HG02610 (cell line): ENCODE measurements at regions not wholly inside any gene's neighbourhood (a gene's known extent, or its start where the extent isn't known, plus 50 kb on each side); places are given as distances from the start of the nearest gene placed in this dataset.
A peak's percentile ranks its signal among the peaks of the same experiment; 100 is the strongest.
"Not testable (repeated sequence)": the region's sequence is repeated elsewhere in the genome, so short reads cannot be mapped to it uniquely, and the experiment has no call there.

Experiments used
- ATAC-seq: cut with Tn5 transposase; IDR thresholded peaks from one replicate; pipeline ENCODE4 v1.9.1; 2021; ENCODE audit warnings: mild to moderate bottlenecking, moderate library complexity; ENCODE audit not compliant: unreplicated experiment

DNA sequence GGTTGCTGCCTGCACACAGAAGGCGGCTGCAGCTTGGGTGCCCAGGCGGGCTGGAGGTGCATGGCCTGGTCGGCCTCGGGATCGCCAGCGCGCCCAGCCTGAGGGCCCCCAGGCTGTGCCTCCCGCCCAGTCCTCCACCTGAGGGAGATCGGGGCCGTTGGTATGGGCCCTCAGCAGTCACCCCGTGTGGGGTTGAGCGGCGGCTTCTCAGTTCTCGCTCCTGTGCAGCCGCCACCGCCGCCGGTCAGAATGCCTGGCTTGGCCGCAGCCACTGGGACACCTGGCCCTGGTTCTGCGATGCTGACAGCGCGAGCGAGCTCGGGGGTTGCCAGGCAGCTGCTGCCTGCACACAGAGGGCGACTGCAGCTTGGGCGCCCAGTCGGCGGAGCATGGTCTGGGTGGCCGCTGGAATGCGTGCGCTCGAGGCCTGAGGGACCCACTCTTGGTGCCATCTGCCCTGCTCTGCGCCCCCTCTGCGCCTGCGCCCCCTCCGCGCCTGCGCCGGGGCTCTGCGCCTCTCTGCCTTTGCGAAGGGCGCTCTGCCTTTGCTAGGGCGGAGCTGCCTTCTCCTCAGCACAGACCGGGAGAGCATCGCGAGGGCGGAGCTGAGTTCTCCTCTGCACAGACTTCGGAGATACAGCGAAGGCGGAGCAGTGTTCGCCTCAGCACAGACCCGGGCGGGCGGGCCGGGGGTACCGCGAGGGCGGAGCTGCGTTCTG, 84.6 kb upstream of the ZNG1F start:
- peak; percentile 100 for ATAC-seq

DNA sequence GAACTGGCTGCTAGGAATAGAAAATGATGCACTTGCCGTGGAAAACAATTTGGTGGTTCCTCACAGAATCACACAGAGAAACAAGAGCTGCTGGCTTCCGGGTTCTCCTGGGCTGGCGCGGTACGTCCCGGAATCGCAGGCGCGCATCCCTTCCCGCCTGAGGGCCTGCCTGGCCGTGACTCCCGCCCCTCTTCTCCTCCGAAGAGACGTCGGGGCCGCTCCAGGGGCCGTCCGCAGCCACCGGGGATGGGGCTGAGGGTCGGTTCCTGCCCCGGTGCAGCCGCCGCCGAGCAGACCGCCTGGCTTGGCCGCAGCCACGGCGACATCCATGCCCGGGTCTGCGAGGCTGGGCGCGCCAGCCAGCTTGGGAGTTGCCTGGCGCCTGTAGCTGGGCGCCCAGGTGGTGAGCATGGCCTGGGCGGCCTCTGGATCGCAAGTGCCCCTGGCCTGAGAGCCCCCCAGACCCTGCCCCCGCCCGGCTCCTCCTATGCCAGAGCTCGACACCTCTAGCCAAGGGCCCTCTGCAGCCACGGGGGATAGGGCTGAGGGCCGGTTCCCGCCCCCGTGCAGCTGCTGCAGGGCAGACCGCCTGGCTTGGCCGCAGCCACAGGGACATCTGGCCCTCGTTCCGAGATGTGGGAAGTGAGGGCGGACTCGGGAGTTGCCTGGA, 83.9 kb upstream of the ZNG1F start:
- ATAC-seq, result peak; percentile 31

- ATAC-seq, result not testable (repeated sequence)
Measured at GRCh38 chr9:41270992-41271391, 81.9 kb upstream of the ZNG1F start.

GRCh38 chr9:41269471-41269870, 80.4 kb upstream of the ZNG1F start:
- ATAC-seq, result not testable (repeated sequence)

DNA sequence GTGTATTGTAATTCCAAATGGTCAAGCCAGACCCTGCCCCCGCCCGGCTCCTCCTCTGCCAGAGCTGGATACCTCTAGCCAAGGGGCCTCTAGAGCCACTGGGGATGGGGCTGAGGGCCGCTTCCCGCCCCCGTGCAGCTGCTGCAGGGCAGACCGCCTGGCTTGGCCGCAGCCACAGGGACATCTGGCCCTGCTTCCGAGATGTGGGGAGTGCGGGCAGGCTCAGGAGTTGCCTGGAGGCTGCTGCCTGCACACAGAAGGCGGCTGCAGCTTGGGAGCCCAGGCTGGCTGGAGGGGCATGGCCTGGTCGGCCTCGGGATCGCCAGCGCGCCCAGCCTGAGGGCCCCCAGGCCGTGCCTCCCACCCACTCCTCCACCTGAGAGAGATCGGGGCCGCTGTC, 79.9 kb upstream of the ZNG1F start:
- ATAC-seq, result not testable (repeated sequence)

- not testable (repeated sequence) for ATAC-seq
Measured at GRCh38 chr9:41266602-41267001, 77.5 kb upstream of the ZNG1F start.

DNA sequence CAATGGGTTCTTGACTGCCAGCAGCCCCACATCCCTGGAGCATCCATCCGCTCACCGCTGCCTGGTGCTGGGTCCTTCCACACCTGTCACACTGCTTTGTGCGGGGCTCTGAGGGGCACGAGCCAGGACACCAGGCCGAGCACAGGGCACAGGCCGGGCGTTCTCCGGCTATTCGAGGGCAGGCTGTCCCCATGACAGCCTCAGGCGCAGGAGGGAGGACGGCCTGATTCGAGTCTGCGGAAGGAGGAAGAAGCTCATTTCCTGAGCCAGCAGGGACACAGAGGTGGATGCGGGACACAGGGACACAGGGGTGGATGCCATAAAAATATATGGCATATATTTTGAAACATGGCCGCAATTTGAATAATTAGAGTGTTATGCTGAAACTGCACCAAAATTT, 76.9 kb upstream of the ZNG1F start:
- ATAC-seq, result not testable (repeated sequence)

DNA sequence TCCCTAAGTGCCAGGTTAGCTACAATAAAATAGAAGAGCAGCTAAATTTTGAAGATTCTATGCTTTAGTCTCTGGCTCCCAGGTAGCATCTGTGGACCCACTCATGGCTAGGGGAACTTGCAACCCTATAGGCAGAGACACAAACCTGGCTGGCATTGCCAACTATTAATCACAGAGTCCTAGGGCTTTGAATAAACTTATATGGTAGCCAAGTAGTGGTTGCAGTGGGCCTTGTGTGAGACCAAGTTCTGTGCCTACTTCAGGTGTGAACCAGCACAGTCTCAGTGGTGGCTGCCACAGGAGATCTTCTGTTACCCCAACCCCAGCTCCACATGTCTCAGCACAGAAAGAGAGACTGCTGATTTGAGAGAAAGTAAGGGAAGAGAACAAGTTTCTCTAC, 62.9 kb upstream of the ZNG1F start:
- not testable (repeated sequence) for ATAC-seq

- ATAC-seq, result not testable (repeated sequence)
Measured at GRCh38 chr9:41251101-41251500, 62.0 kb upstream of the ZNG1F start.

GRCh38 chr9:41246702-41247101, 57.6 kb upstream of the ZNG1F start:
- not testable (repeated sequence) for ATAC-seq
